HG03025 (cell line): ENCODE measurements at regions not wholly inside any gene's neighbourhood (a gene's known extent, or its start where the extent isn't known, plus 50 kb on each side); places are given as distances from the start of the nearest gene placed in this dataset.

Experiments
- ATAC-seq: cut with Tn5 transposase; IDR thresholded peaks from one replicate; pipeline ENCODE4 v1.9.1; 2021; ENCODE audit warnings: mild to moderate bottlenecking, moderate library complexity; ENCODE audit not compliant: unreplicated experiment, low FRiP score

DNA sequence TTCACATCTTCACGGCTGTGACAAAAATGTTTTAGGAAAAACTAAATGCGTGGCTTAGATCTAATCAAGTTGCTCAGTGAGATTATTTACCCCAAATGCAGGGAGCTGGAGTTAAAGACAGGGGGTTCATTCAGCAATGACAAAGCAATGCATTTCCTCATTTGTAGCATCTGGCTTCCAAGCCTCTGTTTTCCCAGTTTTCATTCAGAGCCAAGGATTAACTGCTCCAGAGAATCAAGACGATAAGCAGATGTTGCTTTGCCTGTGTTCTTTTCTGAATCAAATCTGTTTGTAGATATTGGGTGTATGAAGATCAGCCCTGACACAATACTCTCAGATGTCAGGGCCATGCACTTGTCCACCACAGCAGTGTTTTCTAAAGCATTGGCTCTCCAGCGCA lies 147.4 kb upstream of the SIX2 start:
- ATAC-seq = no peak

DNA sequence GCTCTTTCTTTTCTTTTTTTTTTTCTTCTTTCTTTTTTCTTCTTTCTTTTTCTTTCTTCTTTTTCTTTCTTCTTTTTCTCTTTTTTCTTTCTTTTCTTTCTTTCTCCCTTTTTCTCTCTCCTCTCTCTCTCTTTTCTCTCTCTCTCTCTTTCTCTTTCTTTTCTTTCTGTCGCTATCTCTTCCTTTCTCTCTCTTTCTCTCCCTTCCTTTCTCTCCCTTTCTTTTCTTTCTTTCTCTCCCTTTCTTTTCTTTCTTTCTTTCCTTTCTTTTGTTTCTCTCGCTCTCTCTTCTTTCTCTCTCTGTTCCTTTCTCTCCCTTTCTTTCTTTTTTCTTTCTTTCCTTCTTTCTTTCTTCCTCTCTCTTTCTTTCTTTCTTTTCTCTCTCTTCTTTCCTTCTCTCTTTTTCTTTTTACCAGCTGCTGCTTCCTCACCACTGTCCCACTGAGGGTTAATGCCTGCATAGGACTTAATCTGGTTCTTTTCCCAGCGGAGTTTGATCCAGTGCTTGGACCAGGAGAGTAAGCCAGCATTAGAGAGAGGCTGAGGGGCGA lies 145.4 kb upstream of the SIX2 start:
- no peak for ATAC-seq

- no peak for ATAC-seq
Observed at GRCh38 chr2:45154144-45154543, 144.9 kb upstream of the SIX2 start.

DNA sequence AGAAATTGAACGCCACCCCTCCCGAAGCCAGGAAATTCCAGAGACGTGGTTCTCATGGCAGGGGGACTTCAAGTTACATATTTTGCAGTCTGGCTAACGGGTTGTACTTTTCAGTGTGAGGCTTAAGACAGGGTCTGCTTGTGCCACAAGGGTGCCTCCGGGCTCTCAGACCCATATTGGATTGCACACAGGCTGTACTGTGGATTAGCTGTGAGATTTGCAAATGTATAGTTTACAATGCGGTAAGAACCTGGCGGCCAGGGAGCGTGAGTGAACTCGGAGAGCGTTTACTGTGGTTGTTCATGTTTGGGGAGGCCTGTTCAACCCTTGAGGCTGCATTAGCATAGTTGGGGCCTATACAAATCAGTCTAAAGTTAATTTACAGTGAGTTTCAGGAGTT lies 143.9 kb upstream of the SIX2 start:
- ATAC-seq = no peak

DNA sequence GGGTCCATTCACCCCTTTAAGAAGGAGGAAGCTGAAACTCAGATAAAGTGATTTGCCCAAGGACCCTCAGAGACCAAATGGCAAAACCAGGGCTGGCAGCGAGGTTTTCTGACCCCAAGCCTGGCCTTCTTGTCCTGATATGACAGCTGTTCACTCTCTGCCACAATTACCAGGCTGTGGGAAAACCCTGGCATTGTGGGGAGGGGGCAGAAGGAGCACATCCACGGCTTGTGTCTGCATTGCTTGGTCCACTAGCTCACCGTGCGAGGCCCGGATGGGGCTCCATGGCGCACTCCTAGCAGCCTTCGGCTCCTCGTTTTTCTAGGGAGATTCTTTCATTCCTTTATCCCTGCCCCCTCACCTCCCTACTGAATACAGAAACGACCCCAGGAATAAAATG lies 143.4 kb upstream of the SIX2 start:
- ATAC-seq = no peak

GRCh38 chr2:45145073-45145899 lies 136.0 kb upstream of the SIX2 start:
- ATAC-seq = no peak

DNA sequence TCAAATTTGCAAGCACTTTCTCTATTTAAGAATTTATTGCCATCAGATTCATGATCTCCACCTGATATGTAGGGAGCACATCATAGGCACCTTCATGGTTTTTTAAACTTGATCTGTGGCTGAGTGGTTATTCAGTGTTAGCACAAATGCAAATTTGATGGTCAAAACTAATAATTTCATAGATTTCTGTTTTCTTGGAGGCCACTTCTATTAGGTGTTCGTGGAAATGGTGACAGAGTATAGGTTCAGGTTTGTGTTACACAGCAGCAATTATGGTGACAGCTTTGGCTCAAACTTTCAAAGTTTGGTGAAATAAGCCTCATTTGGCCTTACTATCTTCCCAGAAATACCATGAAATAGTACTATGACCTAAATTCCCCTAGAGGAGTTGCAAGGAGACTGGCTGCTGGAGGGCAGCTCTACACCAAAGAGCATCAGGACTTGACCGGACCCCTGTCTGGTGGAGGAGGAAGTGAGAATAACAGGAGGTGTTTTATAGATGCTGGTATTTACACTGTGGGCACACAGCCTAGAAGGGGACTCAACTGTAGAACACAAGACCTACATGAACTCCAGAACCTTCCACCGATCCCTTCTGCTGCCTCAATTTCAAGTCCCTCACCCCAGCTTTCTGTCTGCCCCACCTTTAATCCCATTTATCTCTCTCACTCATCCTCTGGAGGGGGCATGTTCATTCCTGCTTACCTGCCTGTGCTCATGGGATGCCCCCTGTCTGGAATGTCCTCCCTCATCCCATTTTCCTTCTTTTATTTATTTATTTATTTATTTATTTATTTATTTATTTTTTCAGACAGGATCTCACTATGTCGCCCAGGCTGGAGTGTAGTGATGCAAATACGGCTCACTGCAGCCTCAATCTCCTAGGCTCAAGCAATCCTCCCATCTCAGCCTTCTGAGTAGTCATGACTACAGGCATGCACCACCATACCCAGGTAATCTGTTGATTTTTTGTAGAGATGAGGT lies 132.9 kb upstream of the SIX2 start:
- ATAC-seq = peak; percentile 53

DNA sequence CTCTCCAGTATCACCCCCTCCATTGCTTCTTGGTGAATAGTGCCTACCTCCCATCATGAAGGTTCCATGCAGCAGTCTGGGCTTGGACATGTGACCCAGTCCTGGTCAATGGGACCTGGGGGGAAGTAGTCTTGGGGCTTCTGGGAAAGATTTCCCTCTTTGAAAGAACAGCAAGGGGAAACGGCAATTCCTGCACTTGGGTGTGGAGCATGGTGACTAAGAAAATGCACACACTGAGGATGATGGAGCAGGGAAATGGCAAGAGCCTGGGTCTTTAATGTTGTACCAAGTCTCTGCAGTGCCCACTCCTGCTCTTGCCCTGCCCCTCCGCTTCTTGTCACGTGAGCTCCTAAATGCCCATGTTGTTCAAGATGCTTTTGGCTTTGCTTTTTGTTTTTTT lies 131.4 kb upstream of the SIX2 start:
- no peak for ATAC-seq

DNA sequence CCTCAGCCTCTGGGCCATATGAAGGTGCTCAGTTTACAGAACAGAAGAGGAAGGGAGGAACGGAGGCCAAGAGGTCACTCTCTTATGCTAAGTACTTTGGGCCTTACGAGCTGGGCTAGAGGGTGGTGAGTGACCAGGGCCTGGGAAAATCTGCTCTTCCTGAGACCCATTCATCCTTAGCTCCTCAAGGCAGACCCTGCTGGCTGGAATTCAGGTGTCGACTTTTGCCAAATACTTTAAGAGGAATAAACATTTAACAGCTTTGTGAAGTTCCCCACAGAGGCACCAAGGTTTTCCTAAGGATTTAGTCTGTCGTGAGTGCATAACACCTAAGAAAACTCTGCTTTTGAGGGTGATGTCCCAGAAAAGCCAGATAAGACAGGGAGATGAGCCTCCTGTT lies 129.7 kb upstream of the SIX2 start:
- ATAC-seq = no peak

DNA sequence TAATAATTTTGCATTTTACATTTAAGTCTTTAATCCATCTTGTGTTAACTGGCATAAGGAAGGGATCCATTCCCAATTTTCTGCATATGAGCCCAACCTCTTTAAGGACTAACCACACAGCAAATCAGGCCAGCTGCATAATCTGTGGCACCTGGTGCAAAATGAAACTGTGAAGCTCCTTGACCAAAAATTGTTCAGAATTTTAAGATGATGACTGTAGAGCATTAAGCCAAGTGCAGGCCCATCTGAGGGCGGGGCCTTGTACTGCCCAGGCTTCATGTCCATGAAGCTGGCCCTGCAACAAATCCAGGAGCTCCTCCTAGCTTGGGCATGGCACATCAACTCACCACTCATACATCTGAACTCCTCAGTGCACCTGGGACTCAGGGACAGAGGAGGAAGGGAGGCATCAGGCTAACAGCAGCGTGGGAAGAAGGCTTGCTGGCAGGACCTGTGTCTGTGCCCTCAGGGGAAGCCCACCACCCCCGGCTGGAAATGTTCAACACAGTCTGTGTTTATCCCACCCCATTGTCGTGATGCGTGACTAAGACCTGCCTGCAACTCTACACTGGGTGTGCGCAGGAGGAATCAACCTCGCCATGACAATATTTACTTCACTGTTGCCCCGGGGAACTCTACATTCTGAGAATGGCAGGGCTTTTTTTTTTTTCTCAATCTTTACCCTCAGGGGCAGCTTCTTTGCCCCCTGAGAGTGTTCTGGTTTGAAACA lies 128.9 kb upstream of the SIX2 start:
- no peak for ATAC-seq

GRCh38 chr2:45134726-45135125 lies 125.5 kb upstream of the SIX2 start:
- ATAC-seq = peak; percentile 43

DNA sequence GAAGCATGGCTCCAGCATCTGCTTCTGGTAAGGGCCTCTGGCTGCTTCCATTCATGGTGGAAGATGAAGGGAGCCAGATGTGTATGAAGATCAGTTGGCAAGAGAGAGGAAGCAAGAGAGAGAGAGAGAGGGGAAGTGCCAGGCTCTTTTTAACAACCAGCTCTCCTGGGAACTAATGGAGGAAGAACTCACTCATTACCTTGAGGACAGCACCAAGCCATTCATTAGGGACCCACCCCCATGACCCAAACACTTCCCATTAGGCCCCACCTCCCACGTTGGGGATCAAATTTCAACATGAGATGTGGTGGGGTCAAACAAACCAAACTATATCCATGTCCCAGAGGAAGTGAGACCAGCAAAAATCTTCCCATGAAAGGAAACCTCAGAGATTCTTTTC lies 124.8 kb upstream of the SIX2 start:
- no peak for ATAC-seq

DNA sequence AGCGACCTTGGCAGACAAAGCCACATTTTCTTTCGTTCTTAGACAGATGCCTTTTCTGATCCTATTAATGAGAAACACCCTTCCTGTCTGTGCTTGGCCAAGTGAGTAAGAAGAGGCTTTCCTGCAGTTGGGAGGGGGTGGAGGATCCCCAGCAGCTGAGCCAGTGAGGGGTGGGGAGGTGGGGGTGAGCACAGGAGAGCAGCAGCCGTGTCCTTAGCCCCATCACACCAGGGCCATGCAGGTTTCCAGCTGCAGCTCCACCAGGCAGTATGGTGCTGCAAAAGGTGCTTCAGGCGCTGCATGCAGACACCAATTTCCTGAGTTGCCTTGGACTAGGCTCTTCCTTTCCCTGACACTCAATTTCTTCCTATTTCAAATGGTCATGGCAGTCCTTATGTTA lies 123.3 kb upstream of the SIX2 start:
- ATAC-seq = no peak

DNA sequence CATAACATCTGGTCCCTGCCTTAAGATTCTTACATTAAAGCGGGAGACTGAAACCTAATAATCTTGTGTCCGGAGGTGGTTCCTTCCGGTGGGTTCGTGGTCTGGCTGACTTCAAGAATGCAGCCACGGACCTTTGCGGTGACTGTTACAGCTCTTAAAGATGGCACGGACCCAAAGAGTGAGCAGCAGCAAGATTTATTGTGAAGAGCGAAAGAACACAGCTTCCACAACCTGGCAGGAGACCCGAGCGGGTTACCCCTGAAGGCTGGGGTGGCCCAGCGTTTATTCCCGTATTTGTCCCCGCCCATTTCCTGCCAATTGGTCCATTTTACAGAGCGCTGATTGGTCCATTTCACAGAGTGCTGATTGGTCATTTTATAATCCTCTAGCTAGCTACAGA lies 122.3 kb upstream of the SIX2 start:
- ATAC-seq = no peak

DNA sequence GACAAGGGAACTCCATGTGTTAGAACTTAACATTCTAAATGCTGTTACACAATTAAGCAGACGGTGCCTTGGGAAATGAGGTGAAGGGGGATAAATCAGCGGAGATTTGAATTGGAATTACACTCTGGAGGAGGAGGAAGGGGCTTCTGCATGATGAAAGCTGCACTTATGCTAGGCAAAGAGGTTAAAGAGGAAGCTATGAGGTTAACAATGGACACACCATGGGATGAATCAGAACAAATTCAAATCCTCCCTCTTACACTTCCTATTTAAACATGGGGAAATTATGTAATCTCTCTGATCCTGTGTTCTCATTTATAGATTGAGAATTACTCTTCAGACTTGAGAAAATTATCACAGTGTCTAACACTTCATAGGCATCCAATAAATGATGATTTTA lies 121.5 kb upstream of the SIX2 start:
- ATAC-seq = no peak

GRCh38 chr2:45128580-45128997 lies 119.3 kb upstream of the SIX2 start:
- no peak for ATAC-seq

GRCh38 chr2:45127891-45128290 lies 118.6 kb upstream of the SIX2 start:
- no peak for ATAC-seq

- ATAC-seq = no peak
Observed at GRCh38 chr2:45127321-45127720, 118.1 kb upstream of the SIX2 start.

GRCh38 chr2:45125232-45125631 lies 116.0 kb upstream of the SIX2 start:
- ATAC-seq = no peak

GRCh38 chr2:45124456-45124855 lies 115.2 kb upstream of the SIX2 start:
- ATAC-seq = no peak
